HG02623 (cell line): ENCODE measurements at regions not wholly inside any gene's neighbourhood (a gene's known extent, or its start where the extent isn't known, plus 50 kb on each side); places are given as distances from the start of the nearest gene placed in this dataset.
"Not testable (repeated sequence)": the region's sequence is repeated elsewhere in the genome, so short reads cannot be mapped to it uniquely, and the experiment has no call there.

Experiments
- ATAC-seq: cut with Tn5 transposase; IDR thresholded peaks from one replicate; pipeline ENCODE4 v1.9.1; 2021; ENCODE audit warnings: moderate library complexity; ENCODE audit not compliant: unreplicated experiment

- ATAC-seq, result no peak
Observed at GRCh38 chr7:156324201-156324600, 316.4 kb upstream of the RNF32 start.

DNA sequence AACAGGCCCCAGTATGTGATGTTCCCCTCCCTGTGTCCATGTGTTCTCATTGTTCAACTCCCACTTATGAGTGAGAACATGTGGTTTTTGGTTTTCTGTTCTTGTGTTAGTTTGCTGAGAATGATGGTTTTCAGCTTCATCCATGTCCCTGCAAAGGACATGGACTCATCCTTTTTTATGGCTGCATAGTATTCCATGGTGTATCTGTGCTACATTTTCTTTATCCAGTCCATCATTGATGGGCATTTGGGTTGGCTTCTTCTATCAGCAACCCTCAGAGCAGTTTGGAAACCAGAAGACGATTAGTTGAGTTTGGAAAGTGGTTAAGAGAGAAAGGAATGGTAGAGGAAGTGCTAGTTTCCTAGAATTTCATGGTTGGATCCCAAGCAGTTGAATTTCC lies 319.1 kb upstream of the RNF32 start:
- ATAC-seq, result not testable (repeated sequence)

- no peak for ATAC-seq
Observed at GRCh38 chr7:156318926-156319325, 321.6 kb upstream of the RNF32 start.

DNA sequence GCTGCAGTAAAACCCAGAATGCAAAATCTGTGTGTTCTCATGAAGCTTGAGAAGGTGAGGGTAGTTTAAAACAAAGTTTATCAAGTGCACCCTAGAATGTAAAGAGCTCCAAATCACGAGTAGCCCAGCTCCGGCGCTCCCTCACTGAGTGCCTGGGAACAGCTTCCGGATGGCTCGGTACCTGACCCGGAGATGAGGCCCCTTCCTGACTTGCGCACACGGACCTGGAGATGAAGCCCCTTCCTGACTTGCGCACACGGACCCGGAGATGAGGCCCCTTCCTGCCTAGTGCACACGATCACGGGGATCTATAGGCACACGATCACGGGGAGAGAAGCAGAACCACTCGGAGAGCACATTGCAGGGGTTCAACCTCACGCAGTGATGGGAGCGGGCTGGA lies 322.1 kb upstream of the RNF32 start:
- ATAC-seq, result no peak

DNA sequence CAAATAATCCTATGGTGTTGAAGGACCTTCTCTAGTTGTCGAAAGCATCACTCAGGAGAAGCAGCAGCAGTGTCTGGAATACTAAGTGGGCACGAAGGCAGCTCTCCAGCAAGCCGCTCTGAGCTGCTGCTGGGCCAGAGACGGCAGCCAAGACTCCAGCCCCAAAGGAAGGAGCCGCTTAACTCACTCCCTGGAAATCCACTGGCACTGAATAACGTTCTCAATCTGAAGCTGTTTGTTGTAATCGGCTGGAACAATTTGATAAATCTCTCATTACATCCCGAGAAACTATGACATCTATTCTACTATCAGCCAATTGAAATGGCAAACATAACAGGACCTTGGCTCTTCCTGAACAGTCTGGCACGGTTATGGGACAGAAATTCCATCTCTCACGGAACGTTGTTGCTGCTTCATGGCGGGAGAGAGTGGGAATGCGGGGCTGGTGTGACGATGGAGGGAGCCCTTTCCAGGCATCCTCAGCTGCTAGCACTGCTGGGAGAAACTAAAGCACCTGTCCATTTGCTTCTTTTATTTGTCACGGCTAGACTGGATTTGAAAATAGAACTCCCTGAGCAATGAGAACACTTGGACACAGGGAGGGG lies 331.5 kb upstream of the RNF32 start:
- no peak for ATAC-seq

- ATAC-seq, result no peak
Observed at GRCh38 chr7:156307193-156307592, 333.4 kb upstream of the RNF32 start.

- ATAC-seq, result no peak
Observed at GRCh38 chr7:156305351-156305750, 335.2 kb upstream of the RNF32 start.

- ATAC-seq, result no peak
Observed at GRCh38 chr7:156282816-156283215, 357.8 kb upstream of the RNF32 start.

DNA sequence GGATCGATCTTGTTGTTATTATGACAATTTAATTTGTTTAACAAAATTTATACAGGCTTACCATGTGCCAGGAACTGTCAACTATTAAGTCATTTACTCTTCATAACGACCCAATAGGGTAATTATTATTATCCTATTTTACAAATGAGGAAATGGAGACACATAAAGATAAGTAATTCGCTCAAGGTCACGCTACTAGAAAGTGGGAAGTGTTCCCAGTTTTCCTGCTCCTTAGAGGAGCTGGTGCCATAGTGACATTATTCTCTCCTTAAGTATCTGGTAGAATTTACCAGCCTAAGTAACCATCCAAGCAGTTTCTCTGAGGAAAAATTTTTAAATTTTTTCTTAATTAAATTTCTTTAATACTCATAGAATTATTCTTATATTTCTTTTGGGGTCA lies 360.9 kb upstream of the RNF32 start:
- no peak for ATAC-seq

DNA sequence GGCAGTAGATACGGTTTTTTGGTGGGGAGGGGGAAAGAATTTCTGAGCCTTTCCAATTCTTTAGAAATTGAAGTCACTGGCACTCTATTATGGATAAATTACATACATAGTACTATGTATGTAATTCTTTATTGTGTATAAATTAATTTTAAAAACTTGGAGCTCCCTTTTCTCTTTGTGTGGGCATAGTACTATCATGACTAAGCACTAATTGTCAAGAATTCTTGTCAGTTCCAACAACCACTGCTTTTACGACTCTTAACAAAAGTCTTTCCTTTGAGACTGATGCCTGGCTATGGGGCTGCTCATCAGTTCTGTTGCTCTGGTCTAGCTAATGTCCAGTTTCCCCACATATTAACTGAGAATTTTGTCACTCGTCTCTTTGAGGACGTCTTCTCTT lies 365.3 kb upstream of the RNF32 start:
- no peak for ATAC-seq

DNA sequence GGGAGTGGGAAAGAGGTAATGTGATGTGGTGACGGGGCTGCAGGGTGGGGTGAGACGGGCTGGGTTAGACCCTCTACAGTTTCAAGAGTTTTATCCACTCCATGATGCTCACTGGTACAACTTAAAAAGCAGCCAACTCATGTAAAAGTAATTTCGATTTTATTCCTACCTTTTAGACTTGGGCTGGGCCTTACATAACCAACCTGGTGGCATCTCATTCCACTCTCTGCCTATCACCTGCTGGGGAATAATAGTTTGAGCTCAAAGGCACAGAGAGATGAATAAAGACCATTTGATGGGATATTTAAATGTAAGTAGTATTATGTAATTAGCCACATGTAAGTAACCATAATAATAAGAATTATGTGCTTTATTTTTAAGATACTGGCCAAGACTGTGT lies 366.0 kb upstream of the RNF32 start:
- no peak for ATAC-seq

- no peak for ATAC-seq
Observed at GRCh38 chr7:156261581-156261980, 379.0 kb upstream of the RNF32 start.

- no peak for ATAC-seq
Observed at GRCh38 chr7:156257904-156258303, 382.7 kb upstream of the RNF32 start.

- ATAC-seq, result no peak
Observed at GRCh38 chr7:156255635-156256034, 384.9 kb upstream of the RNF32 start.

DNA sequence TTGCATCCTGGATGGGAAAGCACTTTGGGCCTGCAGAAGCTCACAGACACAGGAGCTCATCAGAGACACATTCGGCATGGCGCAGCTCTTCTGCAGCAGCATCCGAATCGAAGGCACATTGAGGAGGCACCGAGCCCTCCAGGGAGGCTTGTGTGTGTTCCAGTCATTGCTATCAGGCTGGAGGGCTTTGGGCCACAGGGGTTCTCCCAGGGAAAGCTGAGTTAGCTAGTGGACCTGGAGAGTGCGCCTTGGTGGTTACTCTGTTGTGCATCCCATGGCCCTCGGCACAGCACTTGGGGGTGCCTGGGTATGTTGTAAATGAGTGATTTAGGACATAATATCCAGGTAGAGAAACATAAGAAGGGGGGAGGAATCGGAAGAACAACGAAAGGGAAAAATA lies 388.7 kb upstream of the RNF32 start:
- no peak for ATAC-seq

DNA sequence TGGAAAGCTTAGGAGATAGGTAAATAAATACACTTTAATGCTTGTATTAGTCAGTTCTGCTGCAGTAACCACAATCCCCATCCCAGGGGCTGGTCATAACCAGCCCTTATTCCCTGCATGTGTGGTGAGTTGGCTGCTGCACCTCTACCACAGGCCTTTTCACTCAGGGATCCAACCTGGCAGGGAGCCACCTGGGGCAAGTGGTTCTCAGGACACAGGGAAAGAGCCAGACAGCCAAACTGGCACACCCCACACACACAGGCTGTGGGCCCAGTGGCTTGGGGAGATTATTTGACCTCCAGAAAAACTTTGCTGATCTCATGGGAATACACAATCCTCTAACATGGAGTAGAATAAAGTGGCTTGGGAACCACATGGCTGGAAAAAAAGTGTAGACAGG lies 400.0 kb upstream of the RNF32 start:
- ATAC-seq, result no peak

- no peak for ATAC-seq
Observed at GRCh38 chr7:156238366-156239133, 402.0 kb upstream of the RNF32 start.

- no peak for ATAC-seq
Observed at GRCh38 chr7:156237614-156238013, 403.0 kb upstream of the RNF32 start.

DNA sequence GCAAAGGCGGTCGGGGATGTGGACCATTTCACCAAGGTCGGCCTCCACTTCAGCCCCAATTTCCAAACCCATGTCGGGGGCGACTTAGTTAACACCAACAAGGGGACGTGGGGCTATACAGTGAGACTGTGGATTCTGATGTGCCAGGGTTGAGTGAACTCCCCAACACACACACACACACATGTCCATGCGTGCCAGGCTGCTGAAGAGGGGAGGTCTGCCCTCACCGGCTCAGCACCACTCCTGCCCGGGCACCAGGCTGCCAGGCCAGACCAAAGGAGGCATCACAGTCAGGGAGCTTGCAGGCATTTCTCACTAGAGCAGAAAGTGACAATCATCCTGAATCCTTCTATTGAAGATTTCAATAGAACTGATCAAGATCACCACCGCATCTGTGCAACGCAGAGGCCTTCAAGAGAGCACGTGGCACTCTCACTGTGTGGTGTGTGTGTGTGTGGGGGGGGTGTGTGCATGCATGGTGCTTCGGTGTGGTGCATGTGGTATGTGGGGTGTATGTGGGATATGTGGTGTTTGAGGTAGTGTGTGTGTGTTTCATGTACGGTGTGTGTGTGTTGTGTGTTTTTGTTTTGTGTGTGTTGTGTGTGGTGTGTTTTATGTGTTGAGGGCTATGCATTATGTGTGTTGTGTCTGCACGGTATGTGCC lies 403.5 kb upstream of the RNF32 start:
- ATAC-seq, result no peak

GRCh38 chr7:156236181-156236889 lies 404.2 kb upstream of the RNF32 start:
- no peak for ATAC-seq

DNA sequence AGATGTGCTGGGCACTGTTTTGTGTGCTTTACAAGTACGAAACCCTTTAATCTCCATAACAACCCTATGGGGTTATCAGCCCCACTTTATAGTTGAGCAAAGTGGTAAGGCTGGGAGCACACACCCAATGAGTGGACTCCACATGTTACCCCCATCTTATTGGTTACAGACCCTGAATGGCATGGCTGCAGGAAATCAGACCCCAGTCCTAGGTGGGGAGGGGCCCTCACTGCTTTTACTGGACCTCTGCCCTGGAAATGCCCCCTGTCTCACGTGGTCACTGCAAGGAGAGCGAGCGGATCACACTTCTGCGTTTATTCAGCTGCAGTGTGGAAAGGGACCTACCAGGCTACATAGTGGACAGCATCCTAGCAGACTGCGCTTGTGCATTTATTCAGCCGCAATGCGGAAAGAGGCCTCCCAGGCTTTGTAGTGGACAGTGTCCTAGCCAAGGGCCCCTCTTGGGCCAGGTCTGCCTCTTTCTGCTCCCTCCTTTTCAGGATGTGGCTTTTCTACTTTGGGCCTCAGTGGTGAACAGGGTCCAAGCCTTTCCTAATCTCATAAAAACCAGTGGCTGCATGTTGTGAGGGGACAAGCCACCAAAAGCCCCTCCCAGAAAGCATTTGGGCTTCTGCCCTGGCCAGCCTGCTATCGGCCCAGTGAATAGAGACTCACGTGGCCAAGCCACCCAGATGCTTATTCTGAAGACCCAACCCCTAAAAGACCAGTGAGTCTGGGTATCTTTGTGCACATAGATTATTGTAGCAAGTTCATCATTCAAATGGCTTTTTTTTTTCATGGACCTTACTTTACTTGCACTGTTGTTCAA lies 405.7 kb upstream of the RNF32 start:
- no peak for ATAC-seq
